DMS79 (cell line): ENCODE measurements at regions not wholly inside any gene's neighbourhood (a gene's known extent, or its start where the extent isn't known, plus 50 kb on each side); places are given as distances from the start of the nearest gene placed in this dataset.

ENCODE experiments used
- DNase-seq: peaks from one replicate; lab custom pipeline; 2025; lab: John Stamatoyannopoulos, UW

- DNase-seq: no peak
These were observed 52.6 kb upstream of the CDH8 start for GRCh38 chr16:62088731-62089410.
